ENCODE measurements at regions not wholly inside any gene's neighbourhood (a gene's known extent, or its start where the extent isn't known, plus 50 kb on each side); places are given as distances from the start of the nearest gene placed in this dataset.

DNA sequence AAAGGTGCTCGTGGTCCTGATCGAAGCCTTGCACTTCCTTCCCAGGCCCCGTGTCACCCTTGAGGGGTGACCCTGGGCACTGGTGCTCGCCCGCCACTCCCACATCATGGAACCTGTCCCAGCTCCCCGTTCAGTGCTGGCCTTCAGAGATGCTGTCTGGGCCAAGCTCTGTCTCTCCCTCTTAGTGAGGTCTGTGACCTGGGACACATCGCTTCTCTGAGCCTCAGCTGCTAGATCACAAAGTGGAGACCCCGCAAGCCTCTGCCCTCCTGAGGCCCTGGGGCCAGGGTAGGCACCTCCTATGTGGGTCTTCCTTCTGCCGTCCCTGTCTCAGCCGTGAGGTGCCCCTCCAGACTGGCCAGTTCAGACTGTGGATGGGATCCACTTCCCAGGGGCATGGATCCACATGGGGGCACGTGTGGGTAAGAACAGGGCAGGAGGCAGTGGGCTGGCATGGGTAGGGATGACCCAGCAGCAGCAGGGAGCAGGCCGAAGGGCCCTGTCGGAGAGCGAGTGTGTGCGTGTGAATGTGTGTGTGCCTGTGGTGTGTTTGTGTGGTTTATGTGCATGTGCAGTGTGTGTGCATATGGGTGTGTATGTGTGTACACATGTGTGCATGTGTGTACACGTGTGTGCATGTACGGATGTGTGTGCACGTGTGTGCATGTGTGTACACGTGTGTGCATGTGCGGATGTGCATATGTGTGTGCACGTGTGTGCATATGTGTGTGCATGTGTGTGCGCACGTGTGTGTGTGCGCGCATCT, 1073.7 kb downstream of the BRD1 start:
- Histone ChIP-seq H3K36me3 (ENCODE audit: insufficient read depth in 1 of 2, low read depth in 1 of 2) (no peaks in the 10 kb centered on the region), H3K27me3 (ENCODE audit: insufficient read depth in 3 of 3, low read length in 2 of 3) (no peaks in the 10 kb centered on the region), H3K9me3 (no peaks in the 10 kb centered on the region), H3K4me1 (no peaks in the 10 kb centered on the region), H3K27ac (no peak overlapping the region), H3K4me3 (no peak overlapping the region)
- DNase-seq (no peak), ATAC-seq (no peak)
- intact Hi-C loops (cut with DNase I) = no loop called here
- 78 to 89% (median 83%) methylated on average over 19 to 25 of the region's 25 CpGs for WGBS, 3 donors
- TF ChIP-seq, protein P1, sequence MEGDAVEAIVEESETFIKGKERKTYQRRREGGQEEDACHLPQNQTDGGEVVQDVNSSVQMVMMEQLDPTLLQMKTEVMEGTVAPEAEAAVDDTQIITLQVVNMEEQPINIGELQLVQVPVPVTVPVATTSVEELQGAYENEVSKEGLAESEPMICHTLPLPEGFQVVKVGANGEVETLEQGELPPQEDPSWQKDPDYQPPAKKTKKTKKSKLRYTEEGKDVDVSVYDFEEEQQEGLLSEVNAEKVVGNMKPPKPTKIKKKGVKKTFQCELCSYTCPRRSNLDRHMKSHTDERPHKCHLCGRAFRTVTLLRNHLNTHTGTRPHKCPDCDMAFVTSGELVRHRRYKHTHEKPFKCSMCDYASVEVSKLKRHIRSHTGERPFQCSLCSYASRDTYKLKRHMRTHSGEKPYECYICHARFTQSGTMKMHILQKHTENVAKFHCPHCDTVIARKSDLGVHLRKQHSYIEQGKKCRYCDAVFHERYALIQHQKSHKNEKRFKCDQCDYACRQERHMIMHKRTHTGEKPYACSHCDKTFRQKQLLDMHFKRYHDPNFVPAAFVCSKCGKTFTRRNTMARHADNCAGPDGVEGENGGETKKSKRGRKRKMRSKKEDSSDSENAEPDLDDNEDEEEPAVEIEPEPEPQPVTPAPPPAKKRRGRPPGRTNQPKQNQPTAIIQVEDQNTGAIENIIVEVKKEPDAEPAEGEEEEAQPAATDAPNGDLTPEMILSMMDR (IDR thresholded peaks at IDR 0.05) = no peak

DNA sequence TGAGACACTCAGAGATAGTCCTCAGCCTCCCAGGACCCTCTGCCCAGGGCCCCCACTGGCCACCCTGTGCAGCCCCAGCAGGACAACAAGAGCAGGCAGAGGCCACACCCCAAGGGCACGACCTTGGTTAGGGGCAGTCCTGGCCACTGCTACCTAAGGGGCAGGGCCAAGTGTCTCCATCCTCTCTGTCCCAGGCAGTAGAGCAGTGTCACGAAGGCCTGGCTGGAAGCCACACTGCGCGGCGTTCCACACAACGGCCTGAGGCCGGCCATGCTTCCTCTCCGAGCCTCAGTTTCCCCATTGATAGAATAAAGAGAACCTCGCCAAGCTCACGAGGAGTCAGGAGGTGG, 1074.3 kb downstream of the BRD1 start:
- WGBS, 3 donors = 88 to 92% (median 88%) methylated on average over 10 of the region's 10 CpGs
- DNase-seq (no peak), ATAC-seq (no peak)
- H3K27ac ChIP-seq = no peak overlapping the region
- TF ChIP-seq, protein P1 (IDR thresholded peaks at IDR 0.05) = no peak
- intact Hi-C loops (cut with DNase I) = no loop called here
- H3K27me3 ChIP-seq (ENCODE audit: insufficient read depth in 3 of 3, low read length in 2 of 3) = no peaks in the 10 kb centered on the region
- H3K36me3 ChIP-seq (ENCODE audit: insufficient read depth in 1 of 2, low read depth in 1 of 2) = no peaks in the 10 kb centered on the region
- no peak overlapping the region for H3K4me3 ChIP-seq
- H3K9me3 ChIP-seq = no peaks in the 10 kb centered on the region
- no peaks in the 10 kb centered on the region for H3K4me1 ChIP-seq

DNA sequence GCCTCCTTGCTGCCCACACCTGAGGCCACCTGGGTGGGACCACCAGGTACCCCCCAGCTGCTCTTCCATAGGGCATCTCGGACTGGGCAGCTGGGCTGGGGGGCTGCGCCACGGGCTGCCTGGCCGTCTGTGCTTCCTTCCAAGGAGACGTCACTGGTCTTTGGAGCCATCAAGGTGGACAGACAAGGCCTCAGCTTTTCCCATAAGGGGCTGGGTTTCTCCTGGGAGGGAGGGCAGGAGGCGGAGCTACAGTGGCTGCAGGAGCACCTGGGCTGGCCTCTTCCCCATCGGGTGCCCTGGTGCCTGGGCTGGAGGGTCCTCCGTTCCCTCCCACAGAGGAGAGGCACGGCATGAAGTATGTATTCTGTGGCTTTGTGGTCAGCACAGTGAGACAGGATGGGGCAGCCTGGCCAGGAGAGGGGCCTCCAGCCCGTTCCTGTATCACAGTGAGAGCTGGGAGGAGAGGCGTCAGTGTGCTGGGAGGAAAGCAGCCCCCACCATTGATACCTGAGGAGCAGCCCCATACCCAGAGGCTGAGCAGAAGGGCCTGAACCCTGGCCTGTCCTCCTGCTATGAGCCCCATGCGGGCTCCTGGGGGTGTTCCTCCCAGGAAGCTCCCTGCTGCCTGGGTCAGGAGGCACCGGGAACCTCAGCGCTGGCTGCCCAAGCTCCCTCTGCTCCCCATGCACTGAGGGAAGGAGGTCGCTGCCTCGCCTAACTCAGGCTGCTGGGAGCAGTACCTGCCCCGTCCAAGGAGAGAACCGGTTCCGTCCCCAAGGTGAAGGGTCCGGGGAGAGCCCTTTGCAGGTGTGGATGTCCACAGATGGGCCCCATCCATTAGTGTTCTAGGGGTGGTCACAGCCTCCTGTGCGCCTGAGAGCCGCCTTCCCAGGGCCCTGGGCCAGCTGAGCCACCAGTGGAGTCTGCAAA, 1075.0 kb downstream of the BRD1 start:
- Histone ChIP-seq H3K36me3 (ENCODE audit: insufficient read depth in 1 of 2, low read depth in 1 of 2) (no peaks in the 10 kb centered on the region), H3K4me3 (no peak overlapping the region), H3K27me3 (ENCODE audit: insufficient read depth in 3 of 3, low read length in 2 of 3) (no peaks in the 10 kb centered on the region), H3K4me1 (no peaks in the 10 kb centered on the region), H3K9me3 (no peaks in the 10 kb centered on the region), H3K27ac (no peak overlapping the region)
- no peak for DNase-seq
- WGBS, 3 donors = 69 to 78% (median 75%) methylated on average over 21 to 22 of the region's 22 CpGs
- TF ChIP-seq, protein P1 (IDR thresholded peaks at IDR 0.05) = no peak
- ATAC-seq = no peak
- intact Hi-C loops (cut with DNase I) = no loop called here

DNA sequence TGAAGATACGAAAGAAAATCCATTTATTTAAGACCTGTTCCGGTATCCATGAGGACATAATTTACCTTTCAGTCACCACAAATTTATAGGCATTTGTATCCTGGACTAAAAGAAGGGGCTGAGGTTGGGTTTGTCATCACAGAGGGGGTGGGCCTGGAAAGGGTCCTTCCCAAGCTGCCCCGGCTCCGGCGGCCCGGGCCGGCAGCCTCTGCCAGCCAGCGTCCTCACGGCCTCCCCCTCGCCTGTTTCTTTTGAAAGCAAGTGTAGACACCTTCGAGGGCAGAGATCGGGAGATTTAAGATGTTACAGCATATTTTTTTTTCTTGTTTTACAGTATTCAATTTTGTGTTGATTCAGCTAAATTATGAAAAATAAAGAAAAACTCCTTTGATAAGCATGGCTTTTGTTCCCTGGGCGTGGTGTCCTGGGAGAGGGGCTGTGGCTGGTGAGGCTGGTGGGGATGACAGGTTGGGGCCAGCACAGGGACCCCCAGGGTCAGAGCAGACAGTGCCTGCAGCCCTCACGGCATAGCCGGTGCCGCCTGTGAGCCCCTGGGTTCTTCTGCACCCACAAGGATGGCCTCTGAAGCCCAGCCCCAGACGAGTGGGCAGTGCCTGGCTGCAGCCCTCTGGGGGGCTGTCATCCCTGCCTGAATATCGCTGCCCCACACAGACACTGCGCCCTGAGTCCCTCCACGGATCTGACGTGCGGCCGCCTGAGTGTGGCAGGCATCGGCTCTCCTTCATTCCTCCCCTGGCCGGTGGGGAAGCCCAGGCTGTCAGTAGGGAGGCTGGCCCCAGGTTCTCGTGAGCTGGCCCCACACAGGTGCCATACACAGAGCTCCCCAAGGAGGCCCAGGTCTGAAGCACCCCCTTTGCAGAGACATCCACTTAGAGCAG, 1075.9 kb downstream of the BRD1 start:
- Histone ChIP-seq H3K4me3 (no peak overlapping the region), H3K36me3 (ENCODE audit: insufficient read depth in 1 of 2, low read depth in 1 of 2) (no peaks in the 10 kb centered on the region), H3K9me3 (no peaks in the 10 kb centered on the region), H3K4me1 (no peaks in the 10 kb centered on the region), H3K27me3 (ENCODE audit: insufficient read depth in 3 of 3, low read length in 2 of 3) (no peaks in the 10 kb centered on the region), H3K27ac (no peak overlapping the region)
- TF ChIP-seq, protein P1 (IDR thresholded peaks at IDR 0.05) = no peak
- 79 to 84% (median 82%) methylated on average over 26 of the region's 26 CpGs for WGBS, 3 donors
- ATAC-seq (no peak), DNase-seq (no peak)
- intact Hi-C loops (cut with DNase I) = no loop called here

All from psoas muscle (tissue), 7 donors.